Kidney capillary endothelial cell (primary cell): ENCODE measurements at regions not wholly inside any gene's neighbourhood (a gene's known extent, or its start where the extent isn't known, plus 50 kb on each side); places are given as distances from the start of the nearest gene placed in this dataset.

Experiments used
- DNase-seq: peaks from one replicate; pipeline ENCODE4 v3.0.0-alpha.2; 2018; ENCODE audit warnings: low spot score

- DNase-seq: no peak
These were observed 93.2 kb downstream of the PTCSC3 start for GRCh38 chr14:36083317-36083716.

- DNase-seq: no peak
These were observed 98.4 kb downstream of the PTCSC3 start for GRCh38 chr14:36078080-36078479.

GRCh38 chr14:36076197-36076596, 100.3 kb downstream of the PTCSC3 start:
- no peak for DNase-seq

- DNase-seq: no peak
These were observed 101.3 kb downstream of the PTCSC3 start for GRCh38 chr14:36075203-36075602.

- DNase-seq: no peak
These were observed 105.8 kb downstream of the PTCSC3 start for GRCh38 chr14:36070720-36071043.

- DNase-seq: peak; percentile 13
These were observed 106.3 kb downstream of the PTCSC3 start for GRCh38 chr14:36070031-36070719.

GRCh38 chr14:36069535-36069900, 107.0 kb downstream of the PTCSC3 start:
- peak; percentile 36 for DNase-seq

GRCh38 chr14:36068777-36069534, 107.6 kb downstream of the PTCSC3 start:
- no peak for DNase-seq

GRCh38 chr14:36067428-36068187, 108.9 kb downstream of the PTCSC3 start:
- DNase-seq: no peak

GRCh38 chr14:36066636-36067035, 109.9 kb downstream of the PTCSC3 start:
- no peak for DNase-seq

- DNase-seq: no peak
These were observed 110.7 kb downstream of the PTCSC3 start for GRCh38 chr14:36065831-36066230.

- no peak for DNase-seq
These were observed 117.0 kb downstream of the PTCSC3 start for GRCh38 chr14:36059531-36059930.

GRCh38 chr14:36057452-36058116, 118.9 kb downstream of the PTCSC3 start:
- no peak for DNase-seq

GRCh38 chr14:36056845-36057244, 119.7 kb downstream of the PTCSC3 start:
- DNase-seq: no peak

- DNase-seq: no peak
These were observed 120.8 kb downstream of the PTCSC3 start for GRCh38 chr14:36055681-36056225.

- DNase-seq: no peak
These were observed 121.5 kb downstream of the PTCSC3 start for GRCh38 chr14:36055052-36055378.

GRCh38 chr14:36054353-36055051, 122.0 kb downstream of the PTCSC3 start:
- DNase-seq: no peak

- DNase-seq: no peak
These were observed 123.8 kb downstream of the PTCSC3 start for GRCh38 chr14:36052681-36053080.

- DNase-seq: no peak
These were observed 124.5 kb downstream of the PTCSC3 start for GRCh38 chr14:36052063-36052462.

GRCh38 chr14:36048667-36049066, 127.9 kb downstream of the PTCSC3 start:
- no peak for DNase-seq

GRCh38 chr14:36047912-36048311, 128.6 kb downstream of the PTCSC3 start:
- no peak for DNase-seq

- no peak for DNase-seq
These were observed 140.8 kb downstream of the PTCSC3 start for GRCh38 chr14:36035675-36036074.
